DND-41 (cell line): ENCODE measurements at regions not wholly inside any gene's neighbourhood (a gene's known extent, or its start where the extent isn't known, plus 50 kb on each side); places are given as distances from the start of the nearest gene placed in this dataset.

Source experiments
- ATAC-seq: fragments of 200-7000 bp; cut with Tn5 transposase; 3 replicates; pipeline ENCODE4 v1.9.1; 2021; ENCODE audit warnings: low read depth; ENCODE audit not compliant: insufficient read depth
- DNase-seq: peaks from one replicate; pipeline ENCODE4 v3.0.0-alpha.2; 2020
- H2AFZ ChIP-seq: 2 replicates; pipeline ENCODE4 v1.6.0; 2012; ENCODE audit warnings: low read depth, low read length
- H3K27ac ChIP-seq: 2 replicates; pipeline ENCODE4 v1.5.1; 2012; ENCODE audit warnings: low read length, inconsistent platforms
- H3K27me3 ChIP-seq: fragments of 200-600 bp; sonication (generic); 2 replicates; pipeline ENCODE4 v1.6.0; 2012; ENCODE audit warnings: low read length, mild to moderate bottlenecking, inconsistent platforms; ENCODE audit not compliant: insufficient read depth, poor library complexity
- H3K36me3 ChIP-seq: 2 replicates; pipeline ENCODE4 v1.5.1; 2012; ENCODE audit warnings: low read length, inconsistent platforms; ENCODE audit not compliant: insufficient read depth
- H3K4me1 ChIP-seq: 2 replicates; pipeline ENCODE4 v1.5.1; 2012; ENCODE audit warnings: mild to moderate bottlenecking, low read length; ENCODE audit not compliant: insufficient read depth
- H3K4me2 ChIP-seq: 2 replicates; pipeline ENCODE4 v1.6.0; 2012; ENCODE audit warnings: mild to moderate bottlenecking, moderate library complexity, low read length, inconsistent platforms; ENCODE audit not compliant: insufficient read depth
- H3K4me3 ChIP-seq, 2 experiments: fragments of 200-600 bp in 1 of 2; shearing (Covaris generic) in 1 of 2; 2 replicates each; pipeline ENCODE4 v1.5.1; 2012 to 2016; ENCODE audit warnings: inconsistent platforms in 2 of 2, low read length in 2 of 2, mild to moderate bottlenecking in 2 of 2, low read depth in 1 of 2, moderate library complexity in 1 of 2
- H3K79me2 ChIP-seq: 2 replicates; pipeline ENCODE4 v1.6.0; 2012; ENCODE audit warnings: low read length, inconsistent platforms; ENCODE audit not compliant: insufficient read depth
- H3K9ac ChIP-seq: 2 replicates; pipeline ENCODE4 v1.6.0; 2012; ENCODE audit warnings: low read depth, mild to moderate bottlenecking, inconsistent platforms, low read length, moderate library complexity
- H3K9me3 ChIP-seq: 2 replicates; pipeline ENCODE4 v1.5.1; 2012; ENCODE audit warnings: low read length, moderate library complexity, mild to moderate bottlenecking, inconsistent platforms; ENCODE audit not compliant: insufficient read depth, severe bottlenecking
- H4K20me1 ChIP-seq: 2 replicates; pipeline ENCODE4 v1.6.0; 2012; ENCODE audit warnings: low read length; ENCODE audit not compliant: insufficient read depth
- EZH2 ChIP-seq: IDR thresholded peaks from 3 replicates; pipeline ENCODE4 v1.6.1; 2012; ENCODE audit warnings: borderline replicate concordance, low read depth, mild to moderate bottlenecking, moderate library complexity, low read length, inconsistent platforms; ENCODE audit not compliant: severe bottlenecking
- TF ChIP-seq, protein P1 (sequence below): IDR thresholded peaks from 2 replicates; pipeline ENCODE4 v1.5.1; 2012; ENCODE audit warnings: borderline replicate concordance, low read length, moderate library complexity, mild to moderate bottlenecking; ENCODE audit not compliant: poor library complexity, severe bottlenecking; ENCODE audit errors: extremely low read depth

DNA sequence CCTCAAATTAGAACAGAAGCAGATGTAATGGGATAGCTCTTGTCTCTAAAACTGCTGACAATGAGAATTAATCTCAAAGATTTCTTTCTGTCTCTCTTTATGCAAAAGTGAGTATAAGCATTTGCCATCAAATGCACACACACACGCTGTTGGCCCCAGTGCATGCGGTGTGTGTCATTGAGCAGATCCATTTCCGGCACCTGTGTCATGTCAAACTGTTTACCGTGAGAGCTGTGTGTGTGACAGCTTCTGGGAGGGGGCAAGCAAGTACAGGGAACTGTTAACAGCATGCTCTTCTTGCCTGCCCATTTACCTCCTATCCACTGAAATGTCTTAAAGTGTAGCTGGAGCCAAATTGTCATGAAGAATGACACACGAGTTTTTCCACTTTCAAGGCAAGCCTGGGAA, 297.9 kb upstream of the FAT4 start:
- Histone ChIP-seq H3K4me3 (no peak overlapping the region), H3K36me3 (no peaks in the 10 kb centered on the region), H3K9ac (no peak overlapping the region), H2AFZ (no peak overlapping the region), H3K4me2 (no peak overlapping the region), H3K27me3 (no peaks in the 10 kb centered on the region), H3K4me1 (no peaks in the 10 kb centered on the region), H3K27ac (no peak overlapping the region), H3K9me3 (no peaks in the 10 kb centered on the region), H4K20me1 (no peaks in the 10 kb centered on the region), H3K79me2 (no peaks in the 10 kb centered on the region)
- ATAC-seq (no peak), DNase-seq (no peak)
- no peak for TF ChIP-seq EZH2
- TF ChIP-seq, protein P1, sequence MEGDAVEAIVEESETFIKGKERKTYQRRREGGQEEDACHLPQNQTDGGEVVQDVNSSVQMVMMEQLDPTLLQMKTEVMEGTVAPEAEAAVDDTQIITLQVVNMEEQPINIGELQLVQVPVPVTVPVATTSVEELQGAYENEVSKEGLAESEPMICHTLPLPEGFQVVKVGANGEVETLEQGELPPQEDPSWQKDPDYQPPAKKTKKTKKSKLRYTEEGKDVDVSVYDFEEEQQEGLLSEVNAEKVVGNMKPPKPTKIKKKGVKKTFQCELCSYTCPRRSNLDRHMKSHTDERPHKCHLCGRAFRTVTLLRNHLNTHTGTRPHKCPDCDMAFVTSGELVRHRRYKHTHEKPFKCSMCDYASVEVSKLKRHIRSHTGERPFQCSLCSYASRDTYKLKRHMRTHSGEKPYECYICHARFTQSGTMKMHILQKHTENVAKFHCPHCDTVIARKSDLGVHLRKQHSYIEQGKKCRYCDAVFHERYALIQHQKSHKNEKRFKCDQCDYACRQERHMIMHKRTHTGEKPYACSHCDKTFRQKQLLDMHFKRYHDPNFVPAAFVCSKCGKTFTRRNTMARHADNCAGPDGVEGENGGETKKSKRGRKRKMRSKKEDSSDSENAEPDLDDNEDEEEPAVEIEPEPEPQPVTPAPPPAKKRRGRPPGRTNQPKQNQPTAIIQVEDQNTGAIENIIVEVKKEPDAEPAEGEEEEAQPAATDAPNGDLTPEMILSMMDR, result no peak

DNA sequence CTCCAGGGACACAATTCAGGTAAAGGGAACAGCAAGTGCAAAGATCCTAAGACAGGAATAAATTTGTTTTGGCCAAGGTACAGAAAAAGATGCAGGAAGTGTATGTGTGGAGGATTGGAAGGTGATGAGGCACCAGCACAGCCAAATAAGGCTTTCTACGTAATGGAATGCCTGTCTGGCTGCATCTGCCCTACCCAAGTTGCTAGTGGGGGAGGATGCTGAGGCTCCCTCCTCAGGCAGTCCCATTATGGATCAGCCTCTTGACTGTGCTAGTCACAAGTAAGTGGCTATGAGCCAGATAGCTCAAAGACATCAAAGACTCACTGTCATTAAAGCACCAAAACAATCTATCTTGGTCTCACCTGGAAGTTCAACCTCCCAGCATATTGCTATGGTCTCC, 300.9 kb upstream of the FAT4 start:
- Histone ChIP-seq H3K79me2 (no peaks in the 10 kb centered on the region), H3K36me3 (no peaks in the 10 kb centered on the region), H4K20me1 (no peaks in the 10 kb centered on the region), H3K27ac (no peak overlapping the region), H3K4me1 (no peaks in the 10 kb centered on the region), H3K9me3 (no peaks in the 10 kb centered on the region), H3K4me2 (no peak overlapping the region), H3K27me3 (no peaks in the 10 kb centered on the region), H3K4me3 (no peak overlapping the region), H3K9ac (no peak overlapping the region), H2AFZ (no peak overlapping the region)
- DNase-seq (no peak), ATAC-seq (no peak)
- TF ChIP-seq, protein P1, result no peak
- TF ChIP-seq EZH2, result no peak

DNA sequence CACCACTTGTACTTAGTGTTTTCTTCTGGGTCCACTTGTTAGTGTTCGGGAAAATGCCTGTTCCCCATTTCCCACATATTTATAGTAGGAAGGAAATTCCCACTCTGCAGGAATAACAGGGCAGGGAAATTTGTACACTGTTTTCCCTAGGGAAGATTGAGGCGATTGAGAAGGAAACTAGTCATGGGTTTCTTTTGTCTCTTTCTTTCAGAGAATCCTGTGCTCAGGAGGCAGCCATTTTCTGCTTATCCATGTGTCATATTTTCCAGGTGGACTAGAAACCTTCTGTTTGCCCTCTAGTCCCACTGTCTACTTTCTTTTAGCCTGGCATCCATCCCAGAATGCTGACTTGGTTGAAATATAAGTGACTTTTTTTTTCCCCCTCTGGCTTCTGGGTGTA, 299.1 kb upstream of the ANKRD50 start:
- Histone ChIP-seq H3K79me2 (no peaks in the 10 kb centered on the region), H3K36me3 (no peaks in the 10 kb centered on the region), H3K9me3 (no peaks in the 10 kb centered on the region), H3K4me3 (no peak overlapping the region), H3K4me2 (no peak overlapping the region), H3K4me1 (no peaks in the 10 kb centered on the region), H4K20me1 (no peaks in the 10 kb centered on the region), H3K27ac (no peak overlapping the region), H3K9ac (no peak overlapping the region), H3K27me3 (no peaks in the 10 kb centered on the region), H2AFZ (no peak overlapping the region)
- ATAC-seq, result no peak
- DNase-seq, result no peak
- no peak for TF ChIP-seq EZH2
- TF ChIP-seq, protein P1, result no peak

DNA sequence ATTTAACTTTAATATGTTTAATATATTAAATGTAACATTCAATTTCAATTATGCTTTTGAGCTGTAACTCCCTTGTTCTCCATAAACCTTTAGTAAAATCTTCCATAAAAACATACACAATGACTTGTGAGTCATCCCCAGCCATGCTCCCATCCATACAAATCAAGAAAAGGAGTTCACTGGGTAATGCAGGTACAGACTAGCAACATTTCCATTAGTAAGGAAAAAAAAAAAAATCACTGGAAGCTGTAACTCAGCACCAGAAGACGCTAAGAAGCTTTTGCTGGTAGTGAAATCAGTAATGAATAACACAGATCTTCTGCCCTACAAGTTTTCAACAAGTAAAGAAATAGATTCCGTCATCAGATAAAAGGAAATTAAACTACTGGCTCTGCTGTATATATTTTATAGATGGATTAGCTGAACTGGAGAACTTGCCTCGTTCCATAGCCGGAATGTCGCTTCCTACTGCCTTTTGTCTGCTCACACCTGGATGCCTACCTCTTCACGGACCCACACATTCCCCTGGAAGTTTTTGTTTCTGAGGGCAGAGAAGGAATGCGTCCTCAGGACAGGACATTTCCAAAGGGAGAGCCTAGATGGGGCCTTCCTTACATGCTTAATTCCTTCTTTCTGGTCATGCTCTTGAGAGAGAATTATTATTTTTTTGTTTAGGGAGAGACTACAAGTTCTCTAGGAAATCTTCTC, 298.4 kb upstream of the ANKRD50 start:
- H3K36me3 ChIP-seq, result no peaks in the 10 kb centered on the region
- H3K27ac ChIP-seq, result no peak overlapping the region
- no peak overlapping the region for H2AFZ ChIP-seq
- DNase-seq (no peak), ATAC-seq (no peak)
- H3K9ac ChIP-seq, result no peak overlapping the region
- no peak overlapping the region for H3K4me2 ChIP-seq
- no peaks in the 10 kb centered on the region for H3K4me1 ChIP-seq
- no peak overlapping the region for H3K4me3 ChIP-seq
- no peaks in the 10 kb centered on the region for H4K20me1 ChIP-seq
- H3K27me3 ChIP-seq, result no peaks in the 10 kb centered on the region
- H3K9me3 ChIP-seq, result no peaks in the 10 kb centered on the region
- no peak for TF ChIP-seq EZH2
- TF ChIP-seq, protein P1, result no peak
- no peaks in the 10 kb centered on the region for H3K79me2 ChIP-seq
